ENCODE measurements at regions not wholly inside any gene's neighbourhood (a gene's known extent, or its start where the extent isn't known, plus 50 kb on each side); places are given as distances from the start of the nearest gene placed in this dataset.
"Not testable (repeated sequence)": the region's sequence is repeated elsewhere in the genome, so short reads cannot be mapped to it uniquely, and the experiment has no call there.

- H3K27me3 Mint-ChIP-seq, result no peaks in the 10 kb centered on the region
- H3K4me1 Mint-ChIP-seq (ENCODE audit: low read depth), result no peaks in the 10 kb centered on the region
- peaks cover 4% of the 10 kb centered on the region for H3K9me3 Mint-ChIP-seq (ENCODE audit: low read depth)
- no peak for TF ChIP-seq CTCF (IDR thresholded peaks at IDR 0.05; ENCODE audit: unreplicated experiment)
- DNase-seq (ENCODE audit: low spot score, unreplicated experiment), result no peak
- H3K36me3 Mint-ChIP-seq (ENCODE audit: insufficient read depth), result no peaks in the 10 kb centered on the region
- no peak overlapping the region for H3K27ac Mint-ChIP-seq
- no peak overlapping the region for H3K4me3 Mint-ChIP-seq (ENCODE audit: low read depth)
Observed at GRCh38 chr4:144831971-144832370, 186.0 kb downstream of the HHIP start.

GRCh38 chr4:144845411-144845810 lies 199.5 kb downstream of the HHIP start:
- DNase-seq (ENCODE audit: low spot score, unreplicated experiment), result no peak
- H3K36me3 Mint-ChIP-seq (ENCODE audit: insufficient read depth), result no peaks in the 10 kb centered on the region
- H3K27me3 Mint-ChIP-seq, result no peaks in the 10 kb centered on the region
- H3K9me3 Mint-ChIP-seq (ENCODE audit: low read depth), result peaks cover 15% of the 10 kb centered on the region
- H3K4me1 Mint-ChIP-seq (ENCODE audit: low read depth), result no peaks in the 10 kb centered on the region
- H3K4me3 Mint-ChIP-seq (ENCODE audit: low read depth), result no peak overlapping the region
- H3K27ac Mint-ChIP-seq, result no peak overlapping the region
- no peak for TF ChIP-seq CTCF (IDR thresholded peaks at IDR 0.05; ENCODE audit: unreplicated experiment)

GRCh38 chr4:144851948-144852347 lies 206.0 kb downstream of the HHIP start:
- no peak overlapping the region for H3K27ac Mint-ChIP-seq

GRCh38 chr4:144861471-144861870 lies 215.5 kb downstream of the HHIP start:
- H3K9me3 Mint-ChIP-seq (ENCODE audit: low read depth), result peaks cover 14% of the 10 kb centered on the region
- H3K4me1 Mint-ChIP-seq (ENCODE audit: low read depth), result no peaks in the 10 kb centered on the region
- no peak for TF ChIP-seq CTCF (IDR thresholded peaks at IDR 0.05; ENCODE audit: unreplicated experiment)
- H3K27me3 Mint-ChIP-seq, result no peaks in the 10 kb centered on the region
- no peak overlapping the region for H3K27ac Mint-ChIP-seq
- H3K4me3 Mint-ChIP-seq (ENCODE audit: low read depth), result no peak overlapping the region
- no peak for DNase-seq (ENCODE audit: low spot score, unreplicated experiment)
- H3K36me3 Mint-ChIP-seq (ENCODE audit: insufficient read depth), result peaks cover 4% of the 10 kb centered on the region

More at GRCh38 chr4:144851948-144852347, 206.0 kb downstream of the HHIP start:
- Mint-ChIP-seq H3K4me3 (ENCODE audit: low read depth) (no peak overlapping the region), H3K4me1 (ENCODE audit: low read depth) (peaks cover 7% of the 10 kb centered on the region), H3K9me3 (ENCODE audit: low read depth) (no peaks in the 10 kb centered on the region), H3K36me3 (ENCODE audit: insufficient read depth) (no peaks in the 10 kb centered on the region), H3K27me3 (no peaks in the 10 kb centered on the region)
- no peak for DNase-seq (ENCODE audit: low spot score, unreplicated experiment)
- TF ChIP-seq CTCF (IDR thresholded peaks at IDR 0.05; ENCODE audit: unreplicated experiment), result no peak

GRCh38 chr4:144862210-144862609 lies 216.3 kb downstream of the HHIP start:
- no peak overlapping the region for H3K27ac Mint-ChIP-seq
- peaks cover 19% of the 10 kb centered on the region for H3K9me3 Mint-ChIP-seq (ENCODE audit: low read depth)
- no peak for DNase-seq (ENCODE audit: low spot score, unreplicated experiment)
- H3K4me3 Mint-ChIP-seq (ENCODE audit: low read depth), result no peak overlapping the region
- no peak for TF ChIP-seq CTCF (IDR thresholded peaks at IDR 0.05; ENCODE audit: unreplicated experiment)
- H3K27me3 Mint-ChIP-seq, result no peaks in the 10 kb centered on the region
- no peaks in the 10 kb centered on the region for H3K4me1 Mint-ChIP-seq (ENCODE audit: low read depth)
- H3K36me3 Mint-ChIP-seq (ENCODE audit: insufficient read depth), result peaks cover 4% of the 10 kb centered on the region

GRCh38 chr4:144864891-144865290 lies 218.9 kb downstream of the HHIP start:
- peaks cover 26% of the 10 kb centered on the region for H3K9me3 Mint-ChIP-seq (ENCODE audit: low read depth)
- H3K4me1 Mint-ChIP-seq (ENCODE audit: low read depth); H3K27ac Mint-ChIP-seq; DNase-seq (ENCODE audit: low spot score, unreplicated experiment); H3K27me3 Mint-ChIP-seq; H3K4me3 Mint-ChIP-seq (ENCODE audit: low read depth); H3K36me3 Mint-ChIP-seq (ENCODE audit: insufficient read depth): not testable (repeated sequence)

Measured in progenitor cell of endocrine pancreas (in vitro differentiated cells).